COLO668 (cell line): ENCODE measurements at regions not wholly inside any gene's neighbourhood (a gene's known extent, or its start where the extent isn't known, plus 50 kb on each side); places are given as distances from the start of the nearest gene placed in this dataset.
"Not testable (repeated sequence)": the region's sequence is repeated elsewhere in the genome, so short reads cannot be mapped to it uniquely, and the experiment has no call there.

Experiments
- DNase-seq: peaks from one replicate; lab custom pipeline; 2025; ENCODE audit not compliant: unreplicated experiment; lab: John Stamatoyannopoulos, UW

GRCh38 chr7:67358738-67359137, 362.1 kb downstream of the TYW1 start:
- DNase-seq: not testable (repeated sequence)

- no peak for DNase-seq
Measured at GRCh38 chr7:67359900-67360299, 363.3 kb downstream of the TYW1 start.

- DNase-seq: no peak
Measured at GRCh38 chr7:67361150-67361549, 364.5 kb downstream of the TYW1 start.

- DNase-seq: peak; percentile 31
Measured at GRCh38 chr7:67364441-67365017, 367.9 kb downstream of the TYW1 start.

GRCh38 chr7:67371429-67372305, 375.0 kb downstream of the TYW1 start:
- peak; percentile 70 for DNase-seq

- not testable (repeated sequence) for DNase-seq
Measured at GRCh38 chr7:67373389-67373788, 376.8 kb downstream of the TYW1 start.

GRCh38 chr7:67375427-67375826, 378.8 kb downstream of the TYW1 start:
- no peak for DNase-seq

- DNase-seq: peak; percentile 65
Measured at GRCh38 chr7:67377939-67378862, 381.6 kb downstream of the TYW1 start.

- DNase-seq: no peak
Measured at GRCh38 chr7:67380326-67380725, 383.7 kb downstream of the TYW1 start.

GRCh38 chr7:67380858-67381257, 384.2 kb downstream of the TYW1 start:
- no peak for DNase-seq

- no peak for DNase-seq
Measured at GRCh38 chr7:67387851-67388250, 391.2 kb downstream of the TYW1 start.

GRCh38 chr7:67391168-67391567, 394.5 kb downstream of the TYW1 start:
- no peak for DNase-seq

- no peak for DNase-seq
Measured at GRCh38 chr7:67392596-67393438, 396.2 kb downstream of the TYW1 start.

GRCh38 chr7:67393903-67394302, 397.3 kb downstream of the TYW1 start:
- no peak for DNase-seq

GRCh38 chr7:67398916-67399315, 402.3 kb downstream of the TYW1 start:
- no peak for DNase-seq

GRCh38 chr7:67401492-67401891, 404.9 kb downstream of the TYW1 start:
- DNase-seq: no peak

- DNase-seq: no peak
Measured at GRCh38 chr7:67402280-67402679, 405.6 kb downstream of the TYW1 start.

- no peak for DNase-seq
Measured at GRCh38 chr7:67406976-67407375, 410.3 kb downstream of the TYW1 start.

GRCh38 chr7:67407392-67408071, 410.9 kb downstream of the TYW1 start:
- DNase-seq: no peak

GRCh38 chr7:67408109-67408508, 411.5 kb downstream of the TYW1 start:
- DNase-seq: no peak
